Smooth muscle cell (in vitro differentiated cells): ENCODE measurements at regions not wholly inside any gene's neighbourhood (a gene's known extent, or its start where the extent isn't known, plus 50 kb on each side); places are given as distances from the start of the nearest gene placed in this dataset.

Experiments used
- DNase-seq: peaks from one replicate; lab custom pipeline; 2025; ENCODE audit not compliant: unreplicated experiment; lab: John Stamatoyannopoulos, UW
- H2AFZ ChIP-seq: fragments of 200-600 bp; sonication (generic); 2 replicates; pipeline ENCODE4 v1.6.0; 2016; ENCODE audit warnings: antibody characterized with exemption, low read depth, mild to moderate bottlenecking
- H3F3A ChIP-seq: fragments of 200-600 bp; sonication (generic); 2 replicates; pipeline ENCODE4 v1.6.0; 2017; ENCODE audit warnings: antibody characterized with exemption, low read depth
- H3K27ac ChIP-seq: fragments of 200-600 bp; sonication (generic); 2 replicates; pipeline ENCODE4 v1.5.1; 2016; ENCODE audit warnings: low read depth, mild to moderate bottlenecking
- H3K27me3 ChIP-seq: fragments of 200-600 bp; sonication (generic); 2 replicates; pipeline ENCODE4 v1.6.1; 2016; ENCODE audit warnings: low read depth, mild to moderate bottlenecking
- H3K36me3 ChIP-seq: fragments of 200-600 bp; sonication (generic); 2 replicates; pipeline ENCODE4 v1.5.1; 2016; ENCODE audit warnings: low read depth
- H3K4me1 ChIP-seq: fragments of 200-600 bp; sonication (generic); 2 replicates; pipeline ENCODE4 v1.5.1; 2016; ENCODE audit warnings: low read depth
- H3K4me2 ChIP-seq: fragments of 200-600 bp; sonication (generic); 2 replicates; pipeline ENCODE4 v1.6.0; 2016; ENCODE audit warnings: mild to moderate bottlenecking
- H3K4me3 ChIP-seq: fragments of 200-600 bp; sonication (generic); 2 replicates; pipeline ENCODE4 v1.5.1; 2016; ENCODE audit warnings: mild to moderate bottlenecking
- H3K79me2 ChIP-seq: fragments of 200-600 bp; sonication (generic); 2 replicates; pipeline ENCODE4 v1.6.0; 2016; ENCODE audit warnings: low read depth, mild to moderate bottlenecking
- H3K9ac ChIP-seq: fragments of 200-600 bp; sonication (generic); 2 replicates; pipeline ENCODE4 v1.6.0; 2016; ENCODE audit warnings: low read depth
- H3K9me3 ChIP-seq: fragments of 200-600 bp; sonication (generic); replicated peaks from 2 replicates; pipeline ENCODE4 v1.5.1; 2016; ENCODE audit warnings: low read depth
- H4K20me1 ChIP-seq: fragments of 200-600 bp; sonication (generic); 2 replicates; pipeline ENCODE4 v1.6.0; 2016; ENCODE audit warnings: low read depth
- WGBS: methylation state at CpG from one replicate; pipeline ENCODE4 v1.1.7; 2016; ENCODE audit warnings: low lambda C conversion rate; 5-methylcytosine and 5-hydroxymethylcytosine counted together
- TF ChIP-seq, protein P1 (sequence below): fragments of 200-600 bp; sonication (generic); IDR thresholded peaks from 2 replicates; pipeline ENCODE4 v1.5.1; 2017; ENCODE audit warnings: borderline replicate concordance, mild to moderate bottlenecking, antibody characterized with exemption; ENCODE audit not compliant: insufficient read depth, poor library complexity, severe bottlenecking

DNA sequence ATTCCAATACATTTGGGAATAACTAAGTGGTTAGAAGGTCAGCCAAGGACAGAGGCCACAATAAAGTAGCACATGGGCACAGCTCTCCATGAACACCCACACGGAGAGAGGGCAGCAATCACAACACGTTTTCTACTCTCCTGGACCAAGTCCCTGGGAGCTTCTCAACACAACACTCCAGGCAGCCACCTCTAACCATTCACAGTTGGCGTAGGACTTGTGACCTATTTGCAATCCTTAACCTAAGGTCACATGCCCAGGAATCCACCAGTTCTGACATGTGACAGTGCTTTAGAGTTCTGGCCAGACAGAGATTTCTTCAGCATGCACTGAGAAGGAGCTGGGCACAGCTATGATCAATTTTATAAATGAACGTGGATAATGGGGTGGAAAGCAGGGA, 280.8 kb downstream of the SHQ1 start:
- WGBS = 89% methylated on average over 4 of the region's 4 CpGs
- Histone ChIP-seq H4K20me1 (no peaks in the 10 kb centered on the region), H3K4me3 (no peak overlapping the region), H3K4me2 (no peak overlapping the region), H3K4me1 (no peaks in the 10 kb centered on the region), H2AFZ (no peak overlapping the region), H3K9ac (no peak overlapping the region), H3K27ac (no peak overlapping the region), H3K9me3 (no peaks in the 10 kb centered on the region), H3K27me3 (no peaks in the 10 kb centered on the region), H3K36me3 (no peaks in the 10 kb centered on the region), H3K79me2 (no peaks in the 10 kb centered on the region), H3F3A (no peaks in the 10 kb centered on the region)
- TF ChIP-seq, protein P1, sequence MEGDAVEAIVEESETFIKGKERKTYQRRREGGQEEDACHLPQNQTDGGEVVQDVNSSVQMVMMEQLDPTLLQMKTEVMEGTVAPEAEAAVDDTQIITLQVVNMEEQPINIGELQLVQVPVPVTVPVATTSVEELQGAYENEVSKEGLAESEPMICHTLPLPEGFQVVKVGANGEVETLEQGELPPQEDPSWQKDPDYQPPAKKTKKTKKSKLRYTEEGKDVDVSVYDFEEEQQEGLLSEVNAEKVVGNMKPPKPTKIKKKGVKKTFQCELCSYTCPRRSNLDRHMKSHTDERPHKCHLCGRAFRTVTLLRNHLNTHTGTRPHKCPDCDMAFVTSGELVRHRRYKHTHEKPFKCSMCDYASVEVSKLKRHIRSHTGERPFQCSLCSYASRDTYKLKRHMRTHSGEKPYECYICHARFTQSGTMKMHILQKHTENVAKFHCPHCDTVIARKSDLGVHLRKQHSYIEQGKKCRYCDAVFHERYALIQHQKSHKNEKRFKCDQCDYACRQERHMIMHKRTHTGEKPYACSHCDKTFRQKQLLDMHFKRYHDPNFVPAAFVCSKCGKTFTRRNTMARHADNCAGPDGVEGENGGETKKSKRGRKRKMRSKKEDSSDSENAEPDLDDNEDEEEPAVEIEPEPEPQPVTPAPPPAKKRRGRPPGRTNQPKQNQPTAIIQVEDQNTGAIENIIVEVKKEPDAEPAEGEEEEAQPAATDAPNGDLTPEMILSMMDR = no peak
- DNase-seq = no peak

DNA sequence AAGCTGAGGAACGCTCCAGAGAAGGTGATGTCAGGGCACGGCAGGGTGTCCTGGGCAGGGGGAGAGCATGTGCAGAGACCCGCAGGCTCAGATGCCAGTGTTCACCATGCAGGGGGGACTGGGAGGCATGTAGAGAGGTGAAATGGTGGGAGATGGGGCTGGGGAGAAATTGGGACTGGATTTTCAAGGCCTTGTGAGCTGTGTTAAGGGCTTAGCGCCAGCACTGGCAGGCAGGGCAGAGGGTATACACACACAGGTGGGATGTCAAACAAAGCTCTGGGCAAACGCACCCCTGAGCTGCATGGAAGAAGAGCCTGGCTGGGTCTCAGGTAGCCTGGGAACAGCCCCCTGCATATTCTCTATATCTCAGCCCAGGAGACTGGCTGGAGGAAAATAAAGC, 282.7 kb downstream of the SHQ1 start:
- H3K36me3 ChIP-seq = no peaks in the 10 kb centered on the region
- H3K4me2 ChIP-seq = no peak overlapping the region
- no peak overlapping the region for H2AFZ ChIP-seq
- WGBS = 90% methylated on average over 5 of the region's 5 CpGs
- no peaks in the 10 kb centered on the region for H4K20me1 ChIP-seq
- TF ChIP-seq, protein P1 = no peak
- DNase-seq = no peak
- no peak overlapping the region for H3K9ac ChIP-seq
- no peak overlapping the region for H3K4me3 ChIP-seq
- no peaks in the 10 kb centered on the region for H3K79me2 ChIP-seq
- H3K27me3 ChIP-seq = no peaks in the 10 kb centered on the region
- no peaks in the 10 kb centered on the region for H3K9me3 ChIP-seq
- no peaks in the 10 kb centered on the region for H3F3A ChIP-seq
- peaks cover 8% of the 10 kb centered on the region for H3K4me1 ChIP-seq
- H3K27ac ChIP-seq = no peak overlapping the region

DNA sequence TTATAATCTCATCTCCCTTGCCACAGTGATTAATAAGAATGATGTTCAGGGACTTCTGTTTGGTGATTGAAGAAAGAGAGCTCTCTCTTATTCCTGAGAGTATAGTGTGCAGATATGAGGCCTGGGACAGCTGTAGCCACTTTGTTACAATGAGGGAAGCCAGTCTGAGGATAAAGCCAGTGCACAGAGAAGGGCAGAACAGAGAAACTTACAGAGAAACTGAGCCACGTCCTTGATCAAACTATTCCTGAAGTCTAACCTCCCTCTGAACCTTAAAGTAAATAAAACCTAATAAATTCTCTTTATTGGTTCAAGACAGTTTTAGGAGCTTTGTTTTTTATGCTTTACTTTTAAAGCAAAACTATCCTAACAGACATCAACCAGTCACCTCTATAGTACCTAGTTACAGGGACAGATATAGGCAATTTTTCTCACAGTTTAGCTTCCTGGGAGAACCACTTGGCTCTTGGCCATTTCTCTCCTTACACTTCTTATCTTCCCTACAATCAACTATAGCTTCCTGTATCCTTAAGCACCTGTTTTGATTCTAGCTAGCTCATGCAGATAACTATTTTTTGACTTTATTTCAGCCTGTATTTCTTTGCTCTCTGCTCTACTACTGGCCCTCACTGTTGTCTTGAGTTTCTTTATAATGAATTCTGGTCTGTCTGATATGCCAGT, 284.4 kb downstream of the SHQ1 start:
- TF ChIP-seq, protein P1 = no peak
- no peak for DNase-seq
- no peaks in the 10 kb centered on the region for H3K27me3 ChIP-seq
- no peak overlapping the region for H3K4me3 ChIP-seq
- WGBS = 93% methylated on average over 1 of the region's 1 CpG
- H2AFZ ChIP-seq = no peak overlapping the region
- no peaks in the 10 kb centered on the region for H4K20me1 ChIP-seq
- H3K36me3 ChIP-seq = no peaks in the 10 kb centered on the region
- no peak overlapping the region for H3K9ac ChIP-seq
- H3F3A ChIP-seq = no peaks in the 10 kb centered on the region
- no peaks in the 10 kb centered on the region for H3K79me2 ChIP-seq
- no peaks in the 10 kb centered on the region for H3K9me3 ChIP-seq
- H3K4me1 ChIP-seq = peaks cover 10% of the 10 kb centered on the region
- H3K27ac ChIP-seq = no peak overlapping the region
- no peak overlapping the region for H3K4me2 ChIP-seq

DNA sequence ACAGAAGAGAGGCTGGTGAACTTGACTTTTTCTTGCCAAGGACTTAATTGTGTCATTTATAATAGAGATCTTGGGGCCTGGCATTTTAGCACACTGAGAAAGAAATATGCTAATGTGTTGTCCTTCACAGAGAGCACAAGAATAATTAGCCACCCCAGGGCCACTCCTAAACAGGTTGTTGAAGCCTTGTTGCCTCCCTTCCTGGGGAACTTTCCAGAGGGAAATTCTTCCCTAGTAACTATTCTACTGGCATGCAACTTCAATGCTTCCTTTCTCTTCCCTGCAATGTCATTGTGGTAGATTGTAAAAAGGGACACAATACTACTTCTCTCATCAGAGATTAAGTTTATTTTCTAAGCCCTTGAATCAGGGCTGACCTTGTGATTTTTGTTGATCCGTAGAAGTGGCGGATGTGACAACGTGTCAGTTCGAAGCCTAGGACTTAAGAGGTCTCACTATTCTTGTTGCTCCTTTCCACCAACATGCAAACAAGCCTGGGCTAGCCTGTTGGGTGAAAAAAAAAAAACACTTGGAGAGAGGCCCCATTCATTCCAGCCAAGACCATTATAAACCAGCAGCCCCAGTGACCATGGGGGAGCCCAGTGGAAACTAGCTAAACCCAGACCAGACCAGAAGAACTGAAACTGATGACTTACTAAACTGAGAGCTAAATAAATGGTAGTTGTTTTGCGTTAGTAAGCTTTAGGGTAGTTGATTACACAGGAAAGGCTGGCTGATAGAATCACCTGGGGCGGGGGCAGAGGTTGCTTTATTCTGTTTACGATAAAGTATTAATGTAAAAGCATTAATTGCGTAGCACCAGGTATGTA, 287.2 kb downstream of the SHQ1 start:
- no peak for DNase-seq
- H3K9ac ChIP-seq = no peak overlapping the region
- no peaks in the 10 kb centered on the region for H4K20me1 ChIP-seq
- H3K9me3 ChIP-seq = no peaks in the 10 kb centered on the region
- H3K79me2 ChIP-seq = no peaks in the 10 kb centered on the region
- H3K4me1 ChIP-seq = peaks cover 10% of the 10 kb centered on the region
- TF ChIP-seq, protein P1 = no peak
- H3K27ac ChIP-seq = peak overlapping the region; percentile 19
- no peaks in the 10 kb centered on the region for H3F3A ChIP-seq
- no peaks in the 10 kb centered on the region for H3K36me3 ChIP-seq
- WGBS = 86% methylated on average over 8 of the region's 8 CpGs
- H2AFZ ChIP-seq = peak overlapping the region; percentile 30
- no peaks in the 10 kb centered on the region for H3K27me3 ChIP-seq
- H3K4me3 ChIP-seq = no peak overlapping the region
- H3K4me2 ChIP-seq = no peak overlapping the region
